ENCODE measurements at regions not wholly inside any gene's neighbourhood (a gene's known extent, or its start where the extent isn't known, plus 50 kb on each side); places are given as distances from the start of the nearest gene placed in this dataset.

- Mint-ChIP-seq H3K27me3 (ENCODE audit: unreplicated experiment) (peaks cover 5% of the 10 kb centered on the region), H3K27ac (ENCODE audit: unreplicated experiment) (peak overlapping the region; percentile 87), H3K9me3 (ENCODE audit: unreplicated experiment) (no peaks in the 10 kb centered on the region), H3K36me3 (ENCODE audit: low read depth, unreplicated experiment) (no peaks in the 10 kb centered on the region), H3K4me1 (ENCODE audit: unreplicated experiment) (peaks cover 51% of the 10 kb centered on the region), H3K4me3 (ENCODE audit: unreplicated experiment) (no peak overlapping the region)
- no peak for DNase-seq (ENCODE audit: low spot score)
- TF ChIP-seq, protein P1, sequence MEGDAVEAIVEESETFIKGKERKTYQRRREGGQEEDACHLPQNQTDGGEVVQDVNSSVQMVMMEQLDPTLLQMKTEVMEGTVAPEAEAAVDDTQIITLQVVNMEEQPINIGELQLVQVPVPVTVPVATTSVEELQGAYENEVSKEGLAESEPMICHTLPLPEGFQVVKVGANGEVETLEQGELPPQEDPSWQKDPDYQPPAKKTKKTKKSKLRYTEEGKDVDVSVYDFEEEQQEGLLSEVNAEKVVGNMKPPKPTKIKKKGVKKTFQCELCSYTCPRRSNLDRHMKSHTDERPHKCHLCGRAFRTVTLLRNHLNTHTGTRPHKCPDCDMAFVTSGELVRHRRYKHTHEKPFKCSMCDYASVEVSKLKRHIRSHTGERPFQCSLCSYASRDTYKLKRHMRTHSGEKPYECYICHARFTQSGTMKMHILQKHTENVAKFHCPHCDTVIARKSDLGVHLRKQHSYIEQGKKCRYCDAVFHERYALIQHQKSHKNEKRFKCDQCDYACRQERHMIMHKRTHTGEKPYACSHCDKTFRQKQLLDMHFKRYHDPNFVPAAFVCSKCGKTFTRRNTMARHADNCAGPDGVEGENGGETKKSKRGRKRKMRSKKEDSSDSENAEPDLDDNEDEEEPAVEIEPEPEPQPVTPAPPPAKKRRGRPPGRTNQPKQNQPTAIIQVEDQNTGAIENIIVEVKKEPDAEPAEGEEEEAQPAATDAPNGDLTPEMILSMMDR (IDR thresholded peaks at IDR 0.05; ENCODE audit: unreplicated experiment), result no peak
These were observed 141.6 kb upstream of the PELI2 start for GRCh38 chr14:55976655-55977054.

DNA sequence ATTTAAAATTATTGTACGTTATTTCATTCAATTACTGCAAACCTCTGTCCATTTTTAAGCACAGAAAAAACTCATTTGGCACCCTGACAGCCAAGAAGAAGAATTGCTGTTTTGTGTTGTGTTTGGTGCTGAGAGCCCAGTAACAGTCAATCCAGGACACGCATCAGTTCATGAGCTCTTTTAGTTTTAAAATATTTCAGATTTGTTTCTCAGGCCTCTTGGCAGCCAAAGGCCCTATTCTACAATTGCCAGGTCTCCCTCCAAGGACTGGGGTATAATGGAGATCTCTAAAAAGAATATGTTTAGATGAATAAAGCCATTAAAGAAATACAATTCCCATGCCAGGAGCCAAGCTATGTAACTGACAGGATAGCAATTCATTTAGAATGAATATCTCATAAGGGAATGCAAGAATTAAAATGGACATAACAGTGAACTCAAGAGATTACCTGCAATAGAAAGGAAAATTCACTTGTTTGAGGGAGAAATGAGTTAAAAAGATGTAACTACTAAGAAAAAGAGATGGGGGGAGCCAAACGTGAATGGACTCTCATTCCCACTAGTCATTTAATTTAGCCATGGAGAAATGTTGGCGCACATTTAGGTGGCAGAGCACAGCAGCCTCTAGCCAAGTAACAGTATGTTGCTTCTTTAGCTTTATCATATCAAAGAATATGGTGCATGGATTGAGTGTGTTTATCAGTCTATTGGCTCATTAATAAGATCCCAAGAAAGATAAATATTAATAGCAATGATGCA, 140.6 kb upstream of the PELI2 start:
- Mint-ChIP-seq H3K4me3 (ENCODE audit: unreplicated experiment) (no peak overlapping the region), H3K27ac (ENCODE audit: unreplicated experiment) (peak overlapping the region; percentile 30), H3K36me3 (ENCODE audit: low read depth, unreplicated experiment) (peaks cover under 1% of the 10 kb centered on the region), H3K4me1 (ENCODE audit: unreplicated experiment) (peaks cover 51% of the 10 kb centered on the region), H3K9me3 (ENCODE audit: unreplicated experiment) (no peaks in the 10 kb centered on the region), H3K27me3 (ENCODE audit: unreplicated experiment) (peaks cover 5% of the 10 kb centered on the region)
- TF ChIP-seq, protein P1 (IDR thresholded peaks at IDR 0.05; ENCODE audit: unreplicated experiment), result no peak
- DNase-seq (ENCODE audit: low spot score), result no peak

GRCh38 chr14:55979096-55979495, 139.1 kb upstream of the PELI2 start:
- Mint-ChIP-seq H3K27me3 (ENCODE audit: unreplicated experiment) (peaks cover 4% of the 10 kb centered on the region), H3K27ac (ENCODE audit: unreplicated experiment) (no peak overlapping the region), H3K36me3 (ENCODE audit: low read depth, unreplicated experiment) (peaks cover 4% of the 10 kb centered on the region), H3K9me3 (ENCODE audit: unreplicated experiment) (no peaks in the 10 kb centered on the region), H3K4me3 (ENCODE audit: unreplicated experiment) (no peak overlapping the region), H3K4me1 (ENCODE audit: unreplicated experiment) (peaks cover 41% of the 10 kb centered on the region)
- no peak for DNase-seq (ENCODE audit: low spot score)
- TF ChIP-seq, protein P1 (IDR thresholded peaks at IDR 0.05; ENCODE audit: unreplicated experiment), result no peak

DNA sequence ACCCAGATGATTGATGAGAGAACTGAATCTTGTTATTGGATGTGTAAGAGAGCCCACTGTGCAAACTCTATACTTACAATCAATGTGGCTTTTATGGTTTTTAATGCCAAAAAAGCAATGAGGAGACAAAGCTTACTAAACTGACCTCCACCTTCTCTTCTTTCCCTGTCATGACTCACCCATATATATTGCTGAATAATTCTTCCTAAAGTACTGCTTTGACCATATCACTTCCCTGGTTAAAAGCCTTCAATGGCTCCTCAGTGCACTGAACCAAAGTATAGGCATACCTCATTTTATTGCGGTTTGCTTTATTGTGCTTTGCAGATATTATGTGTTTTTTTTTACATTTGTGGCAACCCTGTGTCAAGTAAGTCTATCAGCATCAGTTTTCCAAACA, 138.4 kb upstream of the PELI2 start:
- H3K4me1 Mint-ChIP-seq (ENCODE audit: unreplicated experiment), result peaks cover 34% of the 10 kb centered on the region
- no peaks in the 10 kb centered on the region for H3K9me3 Mint-ChIP-seq (ENCODE audit: unreplicated experiment)
- H3K27me3 Mint-ChIP-seq (ENCODE audit: unreplicated experiment), result peaks cover 3% of the 10 kb centered on the region
- no peak for DNase-seq (ENCODE audit: low spot score)
- no peak overlapping the region for H3K27ac Mint-ChIP-seq (ENCODE audit: unreplicated experiment)
- H3K4me3 Mint-ChIP-seq (ENCODE audit: unreplicated experiment), result no peak overlapping the region
- TF ChIP-seq, protein P1 (IDR thresholded peaks at IDR 0.05; ENCODE audit: unreplicated experiment), result no peak
- peaks cover 4% of the 10 kb centered on the region for H3K36me3 Mint-ChIP-seq (ENCODE audit: low read depth, unreplicated experiment)

DNA sequence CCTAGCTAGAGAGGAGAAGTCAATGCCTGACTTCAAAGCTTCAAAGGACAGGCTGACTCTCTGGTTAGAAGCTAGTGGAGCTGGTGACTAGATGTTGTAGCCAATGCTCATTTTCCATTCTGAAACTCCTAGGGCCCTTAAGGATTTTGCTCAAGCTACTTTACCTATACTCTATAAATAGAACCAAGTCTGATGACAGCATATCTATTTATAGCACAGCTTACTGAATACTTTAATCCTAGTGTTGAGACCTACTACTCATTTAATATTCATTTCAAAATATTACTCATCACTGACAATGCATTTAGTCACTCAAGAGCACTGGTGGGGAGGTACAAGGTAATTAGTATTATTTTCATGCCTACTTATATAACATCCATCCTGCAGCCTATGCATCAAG, 137.2 kb upstream of the PELI2 start:
- peaks cover 29% of the 10 kb centered on the region for H3K4me1 Mint-ChIP-seq (ENCODE audit: unreplicated experiment)
- DNase-seq (ENCODE audit: low spot score), result no peak
- H3K36me3 Mint-ChIP-seq (ENCODE audit: low read depth, unreplicated experiment), result peaks cover 4% of the 10 kb centered on the region
- no peak overlapping the region for H3K4me3 Mint-ChIP-seq (ENCODE audit: unreplicated experiment)
- H3K27me3 Mint-ChIP-seq (ENCODE audit: unreplicated experiment), result no peaks in the 10 kb centered on the region
- H3K27ac Mint-ChIP-seq (ENCODE audit: unreplicated experiment), result no peak overlapping the region
- TF ChIP-seq, protein P1 (IDR thresholded peaks at IDR 0.05; ENCODE audit: unreplicated experiment), result no peak
- H3K9me3 Mint-ChIP-seq (ENCODE audit: unreplicated experiment), result no peaks in the 10 kb centered on the region
